HEK293T (cell line): ENCODE measurements at regions not wholly inside any gene's neighbourhood (a gene's known extent, or its start where the extent isn't known, plus 50 kb on each side); places are given as distances from the start of the nearest gene placed in this dataset.

Experiments used
- CTCF ChIA-PET: fragments of 350-600 bp; formaldehyde crosslinking; extraction: SDS; loops from one replicate; lab custom pipeline; 2021; ENCODE audit warnings: antibody characterized with exemption, inconsistent platforms; lab: Yijun Ruan, JAX
- POLR2A ChIA-PET: fragments of 350-600 bp; formaldehyde crosslinking; extraction: SDS; loops from one replicate; lab custom pipeline; 2020; ENCODE audit warnings: antibody characterized with exemption, inconsistent platforms; lab: Yijun Ruan, JAX
- DNase-seq: peaks from one replicate; pipeline ENCODE4 v3.0.0; 2012; ENCODE audit warnings: mixed read lengths; ENCODE audit errors: extremely low spot score
- ARNT ChIP-seq: fragments of 450-650 bp; IDR thresholded peaks from 2 replicates; pipeline ENCODE4 v1.6.1; 2017; ENCODE audit warnings: mild to moderate bottlenecking
- BHLHE40 ChIP-seq: fragments of 450-650 bp; IDR thresholded peaks from 2 replicates; pipeline ENCODE4 v1.6.1; 2016; ENCODE audit warnings: mild to moderate bottlenecking, moderate library complexity, borderline replicate concordance
- CTBP1 ChIP-seq: fragments of 450-650 bp; IDR thresholded peaks from 2 replicates; pipeline ENCODE4 v1.6.1; 2016; ENCODE audit warnings: borderline replicate concordance
- ELF4 ChIP-seq: fragments of 450-650 bp; IDR thresholded peaks from 2 replicates; pipeline ENCODE4 v1.6.1; 2017; ENCODE audit warnings: antibody characterized with exemption
- FOXA1 ChIP-seq: fragments of 450-650 bp; IDR thresholded peaks from 2 replicates; pipeline ENCODE4 v1.6.1; 2016; ENCODE audit warnings: mild to moderate bottlenecking
- FOXK2 ChIP-seq: fragments of 450-650 bp; IDR thresholded peaks from 2 replicates; pipeline ENCODE4 v1.6.1; 2016; ENCODE audit warnings: mild to moderate bottlenecking
- FOXM1 ChIP-seq: fragments of 450-650 bp; IDR thresholded peaks from 2 replicates; pipeline ENCODE4 v1.6.1; 2017; ENCODE audit warnings: mild to moderate bottlenecking, borderline replicate concordance
- HDGF ChIP-seq: fragments of 450-650 bp; IDR thresholded peaks from 2 replicates; pipeline ENCODE4 v1.6.1; 2017; ENCODE audit warnings: antibody characterized with exemption, borderline replicate concordance
- L3MBTL2 ChIP-seq: fragments of 450-650 bp; conservative IDR thresholded peaks from 2 replicates; pipeline ENCODE4 v1.6.1; 2016; ENCODE audit warnings: mild to moderate bottlenecking
- LEF1 ChIP-seq: fragments of 450-650 bp; IDR thresholded peaks from 2 replicates; pipeline ENCODE4 v1.6.1; 2017; ENCODE audit warnings: mild to moderate bottlenecking, borderline replicate concordance
- NFRKB ChIP-seq: fragments of 450-650 bp; IDR thresholded peaks from 2 replicates; pipeline ENCODE4 v1.6.1; 2016; ENCODE audit warnings: mild to moderate bottlenecking, moderate library complexity
- PKNOX1 ChIP-seq: fragments of 450-650 bp; IDR thresholded peaks from 2 replicates; pipeline ENCODE4 v1.6.1; 2016
- SP1 ChIP-seq: fragments of 450-650 bp; IDR thresholded peaks from 2 replicates; pipeline ENCODE4 v1.6.1; 2017
- SUZ12 ChIP-seq: fragments of 450-650 bp; IDR thresholded peaks from 2 replicates; pipeline ENCODE4 v1.6.1; 2016; ENCODE audit warnings: mild to moderate bottlenecking
- TARDBP ChIP-seq: fragments of 450-650 bp; IDR thresholded peaks from 2 replicates; pipeline ENCODE4 v1.6.1; 2016
- ZNF384 ChIP-seq: fragments of 450-650 bp; IDR thresholded peaks from 2 replicates; pipeline ENCODE4 v1.6.1; 2016

DNA sequence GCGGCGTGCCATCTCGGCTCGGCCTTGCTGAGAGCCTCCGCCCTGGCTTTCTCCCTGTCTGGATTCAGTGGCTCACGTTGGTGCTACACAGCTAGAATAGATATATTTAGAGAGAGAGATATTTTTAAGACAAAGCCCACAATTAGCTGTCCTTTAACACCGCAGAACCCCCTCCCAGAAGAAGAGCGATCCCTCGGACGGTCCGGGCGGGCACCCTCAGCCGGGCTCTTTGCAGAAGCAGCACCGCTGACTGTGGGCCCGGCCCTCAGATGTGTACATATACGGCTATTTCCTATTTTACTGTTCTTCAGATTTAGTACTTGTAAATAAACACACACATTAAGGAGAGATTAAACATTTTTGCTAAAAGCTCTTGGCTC is 54.1 kb downstream of the PLXNA1 start:
- no peak for DNase-seq
- TF ChIP-seq ZNF384 (no peak), ARNT (no peak), SP1 (no peak), LEF1 (no peak), NFRKB (no peak), ELF4 (no peak), TARDBP (no peak), HDGF (no peak), BHLHE40 (no peak), SUZ12 (no peak), FOXK2 (no peak), FOXA1 (no peak), CTBP1 (no peak), PKNOX1 (no peak), L3MBTL2 (no peak), FOXM1 (no peak)
- ChIA-PET POLR2A (no interaction called here), CTCF (no interaction called here)

GRCh38 chr3:127037418-127037841 is 54.5 kb downstream of the PLXNA1 start:
- ChIA-PET CTCF (interaction anchor here (0.6 kb wide), 1 partner anchor 14 kb away, joined by 3 read pairs; no protein-coding TSS in a partner anchor), POLR2A (no interaction called here)
- TF ChIP-seq ARNT (no peak), NFRKB (no peak), SUZ12 (no peak), LEF1 (no peak), FOXM1 (no peak), CTBP1 (no peak), FOXK2 (no peak), BHLHE40 (no peak), ZNF384 (no peak), FOXA1 (no peak), L3MBTL2 (no peak), HDGF (no peak), ELF4 (no peak), TARDBP (no peak), SP1 (no peak)
- no peak for DNase-seq

DNA sequence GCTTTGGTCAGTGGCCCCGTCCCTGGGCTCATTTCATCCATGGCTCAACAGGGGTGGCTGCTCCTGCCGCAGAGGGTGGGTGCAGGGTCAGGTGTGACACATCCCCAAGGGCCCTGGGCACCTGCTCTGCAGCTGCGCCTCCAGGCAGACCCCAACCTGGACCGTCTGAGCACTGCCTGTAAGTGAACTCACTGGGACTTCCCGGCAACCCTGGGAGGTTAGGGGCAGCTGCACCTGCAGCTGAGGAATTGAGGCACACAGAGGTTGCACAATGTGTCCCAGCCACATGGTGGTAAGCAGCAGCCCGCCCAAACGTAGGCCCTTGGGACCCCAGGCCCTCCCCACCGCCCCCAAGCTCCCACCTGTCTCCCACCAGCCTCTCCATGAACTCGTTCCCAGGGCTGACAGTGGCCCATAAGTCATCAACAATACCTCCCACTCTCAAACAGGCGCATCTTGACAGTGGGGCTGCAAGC is 55.1 kb downstream of the PLXNA1 start:
- no peak for DNase-seq
- TF ChIP-seq TARDBP (no peak), ZNF384 (no peak), LEF1 (no peak), FOXK2 (no peak), HDGF (no peak), FOXA1 (no peak), SUZ12 (no peak), BHLHE40 (no peak), ELF4 (no peak), SP1 (no peak), ARNT (no peak), NFRKB (no peak), PKNOX1 (no peak), L3MBTL2 (no peak), FOXM1 (no peak), CTBP1 (no peak)
- POLR2A ChIA-PET, result no interaction called here
- CTCF ChIA-PET, result interaction anchor here (0.6 kb wide), 1 partner anchor 13 kb away, joined by 3 read pairs; no protein-coding TSS in a partner anchor

DNA sequence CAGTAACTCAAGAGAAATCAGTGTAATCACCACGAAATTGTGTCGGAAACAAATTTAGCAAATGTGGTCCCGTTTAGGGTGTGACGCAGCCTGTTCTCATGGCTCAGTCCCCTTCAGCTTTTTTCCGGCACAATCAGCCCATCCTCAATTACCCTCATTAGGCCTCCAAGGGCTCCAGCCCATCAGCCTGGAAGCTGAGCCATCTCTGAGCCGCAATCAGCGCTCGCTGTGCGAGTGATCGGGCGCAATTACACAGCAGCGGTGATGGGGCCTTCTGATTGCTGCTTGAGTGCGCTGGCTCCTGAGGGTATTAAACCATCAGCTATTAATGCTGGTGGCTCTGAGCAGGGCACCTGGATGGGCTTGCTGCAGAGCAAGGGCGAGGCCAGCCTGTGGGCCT is 55.6 kb downstream of the PLXNA1 start:
- TF ChIP-seq FOXM1, result no peak
- TF ChIP-seq SUZ12, result no peak
- TF ChIP-seq L3MBTL2, result no peak
- TF ChIP-seq PKNOX1, result no peak
- no peak for TF ChIP-seq SP1
- no peak for DNase-seq
- POLR2A ChIA-PET, result no interaction called here
- CTCF ChIA-PET, result no interaction called here

GRCh38 chr3:127038923-127039581 is 56.1 kb downstream of the PLXNA1 start:
- CTCF ChIA-PET, result no interaction called here

GRCh38 chr3:127039719-127040118 is 56.8 kb downstream of the PLXNA1 start:
- TF ChIP-seq SP1 (no peak), NFRKB (no peak), ARNT (no peak), BHLHE40 (no peak), PKNOX1 (no peak), L3MBTL2 (no peak), TARDBP (no peak), FOXA1 (no peak)
- CTCF ChIA-PET, result no interaction called here
- DNase-seq, result no peak
- POLR2A ChIA-PET, result no interaction called here

More at GRCh38 chr3:127038923-127039581, 56.1 kb downstream of the PLXNA1 start:
- no peak for DNase-seq
- POLR2A ChIA-PET, result no interaction called here
- TF ChIP-seq NFRKB (no peak), FOXM1 (no peak), BHLHE40 (no peak), LEF1 (no peak), FOXK2 (no peak), ELF4 (no peak), ZNF384 (no peak), TARDBP (no peak), ARNT (no peak), SP1 (no peak), FOXA1 (no peak)
